ENCODE measurements at regions not wholly inside any gene's neighbourhood (a gene's known extent, or its start where the extent isn't known, plus 50 kb on each side); places are given as distances from the start of the nearest gene placed in this dataset.

GRCh38 chr15:59798605-59798917 lies 109.4 kb upstream of the BNIP2 start:
- H3K27me3 ChIP-seq (ENCODE audit: insufficient read depth, low read length), result peaks cover 38% of the 10 kb centered on the region
- no TSS peak for BruUV-seq (replicated peaks)
- H3K79me2 ChIP-seq (ENCODE audit: insufficient read depth, low read length), result no peaks in the 10 kb centered on the region
- H3K9ac ChIP-seq (ENCODE audit: low read length), result no peak overlapping the region
- intact Hi-C loops (cut with micrococcal nuclease), result no loop called here
- no peaks in the 10 kb centered on the region for H3K36me3 ChIP-seq (ENCODE audit: control insufficient read depth in 1 of 2, insufficient read depth in 2 of 2, low read length in 2 of 2)
- ChIA-PET RAD21 (ENCODE audit: low non-redundant PET in 1 of 2, low total read pairs in 2 of 2, uncharacterized antibody in 2 of 2, unreplicated experiment in 2 of 2) (no interaction called here), CTCF (no interaction called here), POLR2A (no interaction called here)
- no peak overlapping the region for H2AFZ ChIP-seq (ENCODE audit: low read depth, low read length, poor library complexity, severe bottlenecking)
- ATAC-seq (no peak), DNase-seq (ENCODE audit: low read depth, low spot score) (no peak)
- H4K20me1 ChIP-seq (ENCODE audit: insufficient read depth), result no peaks in the 10 kb centered on the region
- H3K4me3 ChIP-seq (replicated peaks in 1 of 2; ENCODE audit: low read depth in 1 of 2, low read length in 2 of 2), result no peak overlapping the region
- no peak overlapping the region for H3K4me2 ChIP-seq (ENCODE audit: low read length)
- TF ChIP-seq CTCF (IDR thresholded peaks at IDR 0.05 in 2 of 3, conservative IDR thresholded peaks at IDR 0.05 in 1 of 3; ENCODE audit: borderline replicate concordance in 1 of 3, insufficient read depth in 1 of 3, low read depth in 2 of 3, low read length in 2 of 3), result no peak
- TF ChIP-seq EZH2phosphoT487 (IDR thresholded peaks at IDR 0.05; ENCODE audit: borderline replicate concordance), result no peak
- no peak for TF ChIP-seq ELF1 (IDR thresholded peaks at IDR 0.05; ENCODE audit: borderline replicate concordance, low read depth)
- no peak for TF ChIP-seq POLR2A (IDR thresholded peaks at IDR 0.05; ENCODE audit: borderline replicate concordance, extremely low read depth, insufficient read depth, insufficient read length)
- no peak overlapping the region for H3K27ac ChIP-seq (ENCODE audit: low read depth, low read length)
- no peaks in the 10 kb centered on the region for H3K4me1 ChIP-seq (ENCODE audit: control insufficient read depth in 1 of 2, insufficient read depth in 2 of 2, low read length in 2 of 2)
- H3K9me2 ChIP-seq (ENCODE audit: insufficient read depth), result no peaks in the 10 kb centered on the region
- H3K9me3 ChIP-seq (ENCODE audit: control insufficient read depth in 1 of 2, insufficient read depth in 1 of 2, low read depth in 1 of 2, low read length in 2 of 2), result no peaks in the 10 kb centered on the region

- Histone ChIP-seq H3K4me2 (ENCODE audit: low read length) (no peak overlapping the region), H2AFZ (ENCODE audit: low read depth, low read length, poor library complexity, severe bottlenecking) (no peak overlapping the region), H3K9me2 (ENCODE audit: insufficient read depth) (no peaks in the 10 kb centered on the region), H3K36me3 (ENCODE audit: control insufficient read depth in 1 of 2, insufficient read depth in 2 of 2, low read length in 2 of 2) (no peaks in the 10 kb centered on the region), H4K20me1 (ENCODE audit: insufficient read depth) (no peaks in the 10 kb centered on the region), H3K4me3 (replicated peaks in 1 of 2; ENCODE audit: low read depth in 1 of 2, low read length in 2 of 2) (no peak overlapping the region), H3K27ac (ENCODE audit: low read depth, low read length) (no peak overlapping the region), H3K9ac (ENCODE audit: low read length) (no peak overlapping the region), H3K9me3 (ENCODE audit: control insufficient read depth in 1 of 2, insufficient read depth in 1 of 2, low read depth in 1 of 2, low read length in 2 of 2) (no peaks in the 10 kb centered on the region), H3K79me2 (ENCODE audit: insufficient read depth, low read length) (no peaks in the 10 kb centered on the region), H3K27me3 (ENCODE audit: insufficient read depth, low read length) (peaks cover 42% of the 10 kb centered on the region), H3K4me1 (ENCODE audit: control insufficient read depth in 1 of 2, insufficient read depth in 2 of 2, low read length in 2 of 2) (no peaks in the 10 kb centered on the region)
- no TSS peak for BruUV-seq (replicated peaks)
- ChIA-PET POLR2A (no interaction called here), RAD21 (ENCODE audit: low non-redundant PET in 1 of 2, low total read pairs in 2 of 2, uncharacterized antibody in 2 of 2, unreplicated experiment in 2 of 2) (no interaction called here), CTCF (no interaction called here)
- ATAC-seq (no peak), DNase-seq (ENCODE audit: low read depth, low spot score) (no peak)
- intact Hi-C loops (cut with micrococcal nuclease), result no loop called here
- TF ChIP-seq ELF1 (IDR thresholded peaks at IDR 0.05; ENCODE audit: borderline replicate concordance, low read depth) (no peak), POLR2AphosphoS5 (IDR thresholded peaks at IDR 0.05; ENCODE audit: low read depth, low read length) (no peak), EGR1 (IDR thresholded peaks at IDR 0.05; ENCODE audit: low read depth) (no peak), ATF3 (IDR thresholded peaks at IDR 0.05) (no peak), REST (IDR thresholded peaks at IDR 0.05; ENCODE audit: low read depth) (no peak), CTCF (IDR thresholded peaks at IDR 0.05 in 2 of 3, conservative IDR thresholded peaks at IDR 0.05 in 1 of 3; ENCODE audit: borderline replicate concordance in 1 of 3, insufficient read depth in 1 of 3, low read depth in 2 of 3, low read length in 2 of 3) (no peak), TCF7L2 (IDR thresholded peaks at IDR 0.05; ENCODE audit: borderline replicate concordance, extremely low read depth, insufficient read depth, insufficient read length) (no peak), POLR2A (IDR thresholded peaks at IDR 0.05; ENCODE audit: borderline replicate concordance, extremely low read depth, insufficient read depth, insufficient read length) (no peak), EZH2phosphoT487 (IDR thresholded peaks at IDR 0.05; ENCODE audit: borderline replicate concordance) (no peak)
Observed at GRCh38 chr15:59797756-59798604, 108.9 kb upstream of the BNIP2 start.

Data from HCT116 (cell line).